CD14-positive monocyte (primary cell): ENCODE measurements at regions not wholly inside any gene's neighbourhood (a gene's known extent, or its start where the extent isn't known, plus 50 kb on each side); places are given as distances from the start of the nearest gene placed in this dataset.

Experiments
- DNase-seq, 3 donors: peaks; one replicate each; pipeline ENCODE4 v3.0.0-alpha.2; 2011 to 2022
- H2AFZ ChIP-seq: 2 replicates; pipeline ENCODE4 v1.6.0; 2012; ENCODE audit warnings: mild to moderate bottlenecking, low read depth, low read length, inconsistent platforms; ENCODE audit not compliant: insufficient read depth, poor library complexity, severe bottlenecking
- H3K27ac ChIP-seq, 2 donors: 1 replicate in 1 of 2; 2 replicates in 1 of 2; pipeline ENCODE4 v1.5.1; 2012 to 2013; ENCODE audit warnings: low read length in 2 of 2, control low read depth in 1 of 2, inconsistent platforms in 1 of 2, low read depth in 1 of 2, mild to moderate bottlenecking in 1 of 2
- H3K27me3 ChIP-seq, 2 donors: one replicate each; pipeline versions ENCODE4 v1.6.0 to v1.6.1; 2011 to 2013; ENCODE audit warnings: low read length in 2 of 2; ENCODE audit not compliant: control insufficient read depth in 2 of 2, insufficient read depth in 2 of 2
- H3K36me3 ChIP-seq, 2 donors: replicated peaks in 1 of 2; 1 replicate in 1 of 2; 2 replicates in 1 of 2; pipeline versions ENCODE4 v1.5.1 to v1.6.1; 2012 to 2013; ENCODE audit warnings: low read length in 2 of 2, control low read depth in 1 of 2, inconsistent platforms in 1 of 2, mild to moderate bottlenecking in 1 of 2; ENCODE audit not compliant: insufficient read depth in 2 of 2, control insufficient read depth in 1 of 2
- H3K4me1 ChIP-seq, 2 donors: 1 replicate in 1 of 2; 2 replicates in 1 of 2; pipeline versions ENCODE4 v1.5.1 to v1.6.1; 2012 to 2013; ENCODE audit warnings: low read length in 2 of 2, control low read depth in 1 of 2, inconsistent platforms in 1 of 2, mild to moderate bottlenecking in 1 of 2, moderate library complexity in 1 of 2; ENCODE audit not compliant: insufficient read depth in 2 of 2, control insufficient read depth in 1 of 2
- H3K4me2 ChIP-seq: replicated peaks from 2 replicates; pipeline ENCODE3; 2012; ENCODE audit warnings: low read length, moderate library complexity, mild to moderate bottlenecking; ENCODE audit not compliant: poor library complexity, severe bottlenecking; ENCODE audit errors: extremely low read depth
- H3K4me3 ChIP-seq, 3 experiments: fragments of 200-600 bp in 1 of 3; sonication (generic) in 1 of 3; replicated peaks in 1 of 3; 1 replicate in 2 of 3; 2 replicates in 1 of 3; pipeline ENCODE4 v1.5.1; 2011 to 2013; ENCODE audit warnings: low read length in 3 of 3, mild to moderate bottlenecking in 3 of 3, control low read depth in 2 of 3, low read depth in 2 of 3, inconsistent platforms in 1 of 3, moderate library complexity in 1 of 3
- H3K79me2 ChIP-seq: 2 replicates; pipeline ENCODE4 v1.6.0; 2012; ENCODE audit warnings: mild to moderate bottlenecking, control low read depth, inconsistent platforms, low read length, moderate library complexity; ENCODE audit not compliant: insufficient read depth
- H3K9ac ChIP-seq: 2 replicates; pipeline ENCODE4 v1.6.0; 2017; ENCODE audit warnings: low read length, mild to moderate bottlenecking; ENCODE audit not compliant: insufficient read depth, poor library complexity, severe bottlenecking
- H3K9me3 ChIP-seq, 2 donors: replicated peaks in 1 of 2; 1 replicate in 1 of 2; 2 replicates in 1 of 2; pipeline versions ENCODE4 v1.5.1 to v1.6.1; 2012 to 2013; ENCODE audit warnings: low read length in 2 of 2, control low read depth in 1 of 2; ENCODE audit not compliant: control insufficient read depth in 1 of 2, insufficient read depth in 1 of 2
- H4K20me1 ChIP-seq: 2 replicates; pipeline ENCODE4 v1.6.0; 2012; ENCODE audit warnings: mild to moderate bottlenecking, low read length, control low read depth, moderate library complexity; ENCODE audit not compliant: insufficient read depth
- H3K27ac Mint-ChIP-seq, 7 donors: one replicate each; pipeline ENCODE4 v1.8.0; 2020; ENCODE audit warnings: mild to moderate bottlenecking in 7 of 7, mixed read lengths in 7 of 7, moderate library complexity in 6 of 7, inconsistent platforms in 2 of 7
- H3K27me3 Mint-ChIP-seq, 3 donors: one replicate each; pipeline ENCODE4 v1.8.0; 2021 to 2022; ENCODE audit warnings: low read depth in 3 of 3, mild to moderate bottlenecking in 3 of 3, mixed read lengths in 3 of 3, moderate library complexity in 3 of 3, inconsistent platforms in 1 of 3
- H3K36me3 Mint-ChIP-seq, 2 donors: one replicate each; pipeline ENCODE4 v1.8.0; 2020; ENCODE audit warnings: mixed read lengths in 2 of 2, inconsistent platforms in 1 of 2, mild to moderate bottlenecking in 1 of 2
- H3K4me1 Mint-ChIP-seq: one replicate; pipeline ENCODE4 v1.8.0; 2020; ENCODE audit warnings: mild to moderate bottlenecking, mixed read lengths
- H3K4me3 Mint-ChIP-seq, 2 donors: one replicate each; pipeline ENCODE4 v1.8.0; 2020; ENCODE audit warnings: mild to moderate bottlenecking in 2 of 2, mixed read lengths in 2 of 2, moderate library complexity in 1 of 2
- H3K9me3 Mint-ChIP-seq, 7 donors: one replicate each; pipeline ENCODE4 v1.8.0; 2020 to 2022; ENCODE audit warnings: mixed read lengths in 7 of 7, mild to moderate bottlenecking in 6 of 7, moderate library complexity in 6 of 7, inconsistent platforms in 2 of 7
- WGBS: methylation state at CpG from one replicate; pipeline ENCODE4 v1.1.5; 2013; ENCODE audit warnings: missing lambda C conversion rate; ENCODE audit not compliant: insufficient coverage; 5-methylcytosine and 5-hydroxymethylcytosine counted together
- intact Hi-C, 2 donors: fragments of 100-400 bp; cut with micrococcal nuclease; formaldehyde crosslinking; loops; one replicate each; pipeline versions ENCODE4 v1.15.0 to v1.15.1; 2023
- TF ChIP-seq, protein P1 (sequence below): fragments of 200-600 bp; IDR thresholded peaks from one replicate; pipeline ENCODE4 v1.8.0; 2022; ENCODE audit warnings: antibody characterized with exemption, mild to moderate bottlenecking

DNA sequence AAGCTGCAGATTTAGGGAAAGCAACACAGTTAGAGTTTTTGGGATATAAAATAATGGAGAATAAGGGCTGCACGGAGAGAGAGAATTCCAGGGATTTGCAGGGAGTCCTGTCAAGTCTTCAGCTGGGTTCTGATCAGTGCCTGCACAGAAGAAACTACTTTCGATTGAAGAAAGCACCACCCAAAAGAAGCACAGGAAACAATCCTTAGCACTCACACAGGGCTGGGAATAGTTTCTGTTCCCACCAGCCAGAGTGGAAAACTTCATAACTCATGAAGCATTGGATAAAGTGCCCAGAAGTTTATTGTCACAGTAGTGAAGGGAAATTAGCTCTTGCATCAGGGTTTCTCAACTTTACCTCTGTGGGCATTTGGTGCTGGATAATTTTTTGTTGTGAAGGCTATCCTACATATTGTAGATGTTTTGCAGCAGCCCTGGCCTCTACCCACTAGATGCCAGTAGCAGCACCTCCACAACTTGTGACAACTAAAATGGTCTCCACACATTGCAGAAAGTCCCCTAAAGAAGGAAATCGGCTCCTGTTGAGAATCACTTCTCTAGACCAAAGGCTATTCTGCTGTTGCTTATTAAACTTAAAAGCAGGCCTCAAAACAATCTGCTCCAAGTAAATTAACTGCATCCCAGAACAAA is 71.0 kb upstream of the FAM120A start:
- Mint-ChIP-seq H3K36me3 (no peaks in the 10 kb centered on the region), H3K4me1 (peaks cover 7% of the 10 kb centered on the region), H3K27ac (no peak overlapping the region), H3K9me3 (peaks cover 0 to 24% (median 8%) of the 10 kb centered on the region in 7 donors), H3K27me3 (peaks cover 0 to 6% (median 1%) of the 10 kb centered on the region in 3 donors), H3K4me3 (no peak overlapping the region)
- H3K27me3 ChIP-seq: no peaks in the 10 kb centered on the region
- H3K79me2 ChIP-seq: no peaks in the 10 kb centered on the region
- TF ChIP-seq, protein P1, sequence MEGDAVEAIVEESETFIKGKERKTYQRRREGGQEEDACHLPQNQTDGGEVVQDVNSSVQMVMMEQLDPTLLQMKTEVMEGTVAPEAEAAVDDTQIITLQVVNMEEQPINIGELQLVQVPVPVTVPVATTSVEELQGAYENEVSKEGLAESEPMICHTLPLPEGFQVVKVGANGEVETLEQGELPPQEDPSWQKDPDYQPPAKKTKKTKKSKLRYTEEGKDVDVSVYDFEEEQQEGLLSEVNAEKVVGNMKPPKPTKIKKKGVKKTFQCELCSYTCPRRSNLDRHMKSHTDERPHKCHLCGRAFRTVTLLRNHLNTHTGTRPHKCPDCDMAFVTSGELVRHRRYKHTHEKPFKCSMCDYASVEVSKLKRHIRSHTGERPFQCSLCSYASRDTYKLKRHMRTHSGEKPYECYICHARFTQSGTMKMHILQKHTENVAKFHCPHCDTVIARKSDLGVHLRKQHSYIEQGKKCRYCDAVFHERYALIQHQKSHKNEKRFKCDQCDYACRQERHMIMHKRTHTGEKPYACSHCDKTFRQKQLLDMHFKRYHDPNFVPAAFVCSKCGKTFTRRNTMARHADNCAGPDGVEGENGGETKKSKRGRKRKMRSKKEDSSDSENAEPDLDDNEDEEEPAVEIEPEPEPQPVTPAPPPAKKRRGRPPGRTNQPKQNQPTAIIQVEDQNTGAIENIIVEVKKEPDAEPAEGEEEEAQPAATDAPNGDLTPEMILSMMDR: no peak
- DNase-seq: no peak
- H2AFZ ChIP-seq: no peak overlapping the region
- H3K27ac ChIP-seq: no peak overlapping the region
- 90% methylated on average over 2 of the region's 3 CpGs for WGBS
- no peak overlapping the region for H3K4me3 ChIP-seq
- H3K4me2 ChIP-seq: no peak overlapping the region
- no peaks in the 10 kb centered on the region for H3K4me1 ChIP-seq
- H3K9me3 ChIP-seq: peaks cover 0 to 2% of the 10 kb centered on the region in 2 donors
- H3K36me3 ChIP-seq: no peaks in the 10 kb centered on the region
- intact Hi-C loops: no loop called here
- no peak overlapping the region for H3K9ac ChIP-seq
- no peaks in the 10 kb centered on the region for H4K20me1 ChIP-seq

DNA sequence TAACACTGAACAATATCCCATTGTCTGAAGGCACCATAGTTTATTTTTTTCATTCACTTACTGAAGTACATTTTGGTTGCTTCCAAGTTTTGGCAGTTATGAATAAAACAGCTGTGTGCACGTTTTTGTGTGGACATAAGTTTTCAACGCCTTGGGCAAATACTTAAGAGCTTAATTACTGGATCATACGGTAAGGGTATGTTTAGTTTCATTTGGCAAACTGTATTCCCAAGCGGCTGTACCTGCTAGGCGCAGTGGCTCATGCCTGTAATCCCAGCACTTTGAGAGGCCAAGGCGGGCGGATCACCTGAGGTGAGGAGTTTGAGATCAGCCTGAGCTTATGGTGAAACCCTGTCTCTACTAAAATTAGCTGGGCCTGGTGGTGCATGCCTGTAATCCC is 63.7 kb upstream of the FAM120A start:
- Histone ChIP-seq H3K79me2 (no peaks in the 10 kb centered on the region), H3K9ac (no peak overlapping the region), H3K27me3 (no peaks in the 10 kb centered on the region), H3K9me3 (peaks cover 0 to 2% of the 10 kb centered on the region in 2 donors), H3K4me1 (no peaks in the 10 kb centered on the region), H3K4me2 (no peak overlapping the region), H3K4me3 (no peak overlapping the region), H3K36me3 (no peaks in the 10 kb centered on the region), H4K20me1 (no peaks in the 10 kb centered on the region), H2AFZ (no peak overlapping the region), H3K27ac (no peak overlapping the region)
- H3K9me3 Mint-ChIP-seq: peaks cover 0 to 15% (median 3%) of the 10 kb centered on the region in 7 donors
- intact Hi-C loops: no loop called here
- peaks cover 0 to 3% (median 0%) of the 10 kb centered on the region in 3 donors for H3K27me3 Mint-ChIP-seq
- no peak overlapping the region for H3K4me3 Mint-ChIP-seq
- H3K36me3 Mint-ChIP-seq: no peaks in the 10 kb centered on the region
- 92% methylated on average over 6 of the region's 7 CpGs for WGBS
- TF ChIP-seq, protein P1: no peak
- H3K4me1 Mint-ChIP-seq: peaks cover 3% of the 10 kb centered on the region
- DNase-seq: no peak
- H3K27ac Mint-ChIP-seq: no peak overlapping the region
